Cerebellar cortex (tissue), 1 donor: ENCODE measurements at regions not wholly inside any gene's neighbourhood (a gene's known extent, or its start where the extent isn't known, plus 50 kb on each side); places are given as distances from the start of the nearest gene placed in this dataset.

Source experiments
- DNase-seq: peaks from one replicate; pipeline ENCODE4 v3.0.0-alpha.2; 2015; ENCODE audit warnings: low spot score

GRCh38 chr3:144626835-144627234 is 655.2 kb downstream of the DIPK2A start:
- DNase-seq: no peak

GRCh38 chr3:144629381-144629780 is 657.8 kb downstream of the DIPK2A start:
- DNase-seq: no peak

- no peak for DNase-seq
These were observed 665.2 kb downstream of the DIPK2A start for GRCh38 chr3:144636833-144637232.

GRCh38 chr3:144638009-144638408 is 666.4 kb downstream of the DIPK2A start:
- no peak for DNase-seq

GRCh38 chr3:144643771-144644198 is 672.2 kb downstream of the DIPK2A start:
- peak; percentile 66 for DNase-seq

- no peak for DNase-seq
These were observed 673.7 kb downstream of the DIPK2A start for GRCh38 chr3:144645300-144645699.

- DNase-seq: no peak
These were observed 678.8 kb downstream of the DIPK2A start for GRCh38 chr3:144650380-144650779.

GRCh38 chr3:144652573-144652972 is 681.0 kb downstream of the DIPK2A start:
- DNase-seq: no peak

- no peak for DNase-seq
These were observed 683.8 kb downstream of the DIPK2A start for GRCh38 chr3:144655423-144655822.

- no peak for DNase-seq
These were observed 688.6 kb downstream of the DIPK2A start for GRCh38 chr3:144660186-144660585.

GRCh38 chr3:144662729-144663128 is 691.1 kb downstream of the DIPK2A start:
- no peak for DNase-seq

GRCh38 chr3:144663456-144664436 is 692.1 kb downstream of the DIPK2A start:
- no peak for DNase-seq

- no peak for DNase-seq
These were observed 694.0 kb downstream of the DIPK2A start for GRCh38 chr3:144665567-144666053.

GRCh38 chr3:144670571-144670970 is 698.9 kb downstream of the DIPK2A start:
- DNase-seq: no peak

GRCh38 chr3:144677103-144677502 is 705.5 kb downstream of the DIPK2A start:
- no peak for DNase-seq

- DNase-seq: no peak
These were observed 711.4 kb downstream of the DIPK2A start for GRCh38 chr3:144683065-144683464.

GRCh38 chr3:144687862-144688261 is 716.2 kb downstream of the DIPK2A start:
- DNase-seq: no peak

- DNase-seq: no peak
These were observed 720.9 kb downstream of the DIPK2A start for GRCh38 chr3:144692488-144692887.

GRCh38 chr3:144708437-144708836 is 736.8 kb downstream of the DIPK2A start:
- no peak for DNase-seq

- DNase-seq: no peak
These were observed 765.7 kb downstream of the DIPK2A start for GRCh38 chr3:144737281-144737680.

- DNase-seq: no peak
These were observed 771.6 kb downstream of the DIPK2A start for GRCh38 chr3:144743225-144743668.

- no peak for DNase-seq
These were observed 772.9 kb downstream of the DIPK2A start for GRCh38 chr3:144744473-144744872.

GRCh38 chr3:144746631-144747030 is 775.0 kb downstream of the DIPK2A start:
- DNase-seq: no peak
